ENCODE measurements at regions not wholly inside any gene's neighbourhood (a gene's known extent, or its start where the extent isn't known, plus 50 kb on each side); places are given as distances from the start of the nearest gene placed in this dataset.

DNA sequence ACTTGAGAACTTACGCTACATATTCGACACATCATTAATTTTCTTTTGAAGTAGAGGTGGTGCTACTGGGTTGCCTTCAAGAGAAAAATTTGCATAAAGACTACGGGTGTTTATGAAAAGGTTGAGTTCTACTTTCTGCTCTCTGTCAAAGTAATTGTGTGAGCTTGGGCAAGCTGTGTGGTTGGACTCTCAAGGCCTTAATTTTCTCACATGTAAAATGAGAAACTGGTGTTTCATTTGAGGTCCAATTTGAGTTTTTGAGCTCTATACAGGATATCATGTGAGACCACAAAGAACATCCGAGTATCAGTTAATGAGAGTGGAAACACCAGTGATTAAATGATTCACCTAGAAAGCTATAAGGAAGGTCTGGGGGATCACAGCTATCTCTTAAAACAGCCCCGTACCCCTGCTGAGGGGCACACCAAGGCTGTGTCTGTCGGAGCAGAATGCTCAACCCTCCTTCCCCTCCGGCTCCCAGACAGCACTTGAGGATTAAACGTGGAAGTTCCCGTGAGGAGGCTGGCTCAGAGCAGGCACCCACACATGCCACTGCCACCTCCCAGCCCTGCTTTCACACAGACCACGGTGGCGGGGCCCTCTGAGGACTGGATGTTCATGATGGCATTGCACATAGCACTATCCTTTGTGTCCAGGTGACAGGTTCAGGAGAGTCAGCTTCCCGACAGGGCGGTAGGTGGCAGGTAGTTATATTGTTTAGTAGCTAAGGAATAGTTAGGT lies 191.8 kb downstream of the RNF144A start (continued):
- TF ChIP-seq, protein P1, sequence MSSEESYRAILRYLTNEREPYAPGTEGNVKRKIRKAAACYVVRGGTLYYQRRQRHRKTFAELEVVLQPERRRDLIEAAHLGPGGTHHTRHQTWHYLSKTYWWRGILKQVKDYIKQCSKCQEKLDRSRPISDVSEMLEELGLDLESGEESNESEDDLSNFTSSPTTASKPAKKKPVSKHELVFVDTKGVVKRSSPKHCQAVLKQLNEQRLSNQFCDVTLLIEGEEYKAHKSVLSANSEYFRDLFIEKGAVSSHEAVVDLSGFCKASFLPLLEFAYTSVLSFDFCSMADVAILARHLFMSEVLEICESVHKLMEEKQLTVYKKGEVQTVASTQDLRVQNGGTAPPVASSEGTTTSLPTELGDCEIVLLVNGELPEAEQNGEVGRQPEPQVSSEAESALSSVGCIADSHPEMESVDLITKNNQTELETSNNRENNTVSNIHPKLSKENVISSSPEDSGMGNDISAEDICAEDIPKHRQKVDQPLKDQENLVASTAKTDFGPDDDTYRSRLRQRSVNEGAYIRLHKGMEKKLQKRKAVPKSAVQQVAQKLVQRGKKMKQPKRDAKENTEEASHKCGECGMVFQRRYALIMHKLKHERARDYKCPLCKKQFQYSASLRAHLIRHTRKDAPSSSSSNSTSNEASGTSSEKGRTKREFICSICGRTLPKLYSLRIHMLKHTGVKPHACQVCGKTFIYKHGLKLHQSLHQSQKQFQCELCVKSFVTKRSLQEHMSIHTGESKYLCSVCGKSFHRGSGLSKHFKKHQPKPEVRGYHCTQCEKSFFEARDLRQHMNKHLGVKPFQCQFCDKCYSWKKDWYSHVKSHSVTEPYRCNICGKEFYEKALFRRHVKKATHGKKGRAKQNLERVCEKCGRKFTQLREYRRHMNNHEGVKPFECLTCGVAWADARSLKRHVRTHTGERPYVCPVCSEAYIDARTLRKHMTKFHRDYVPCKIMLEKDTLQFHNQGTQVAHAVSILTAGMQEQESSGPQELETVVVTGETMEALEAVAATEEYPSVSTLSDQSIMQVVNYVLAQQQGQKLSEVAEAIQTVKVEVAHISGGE (tag by site-specific recombination; conservative IDR thresholded peaks at IDR 0.05; ENCODE audit: low read depth) = no peak
- TF ChIP-seq BCL11B (tag by site-specific recombination; IDR thresholded peaks at IDR 0.05; ENCODE audit: low read depth) (no peak), ZNF354C (tag by site-specific recombination; IDR thresholded peaks at IDR 0.05; ENCODE audit: borderline replicate concordance, low read depth) (no peak)
- TF ChIP-seq, protein P2, sequence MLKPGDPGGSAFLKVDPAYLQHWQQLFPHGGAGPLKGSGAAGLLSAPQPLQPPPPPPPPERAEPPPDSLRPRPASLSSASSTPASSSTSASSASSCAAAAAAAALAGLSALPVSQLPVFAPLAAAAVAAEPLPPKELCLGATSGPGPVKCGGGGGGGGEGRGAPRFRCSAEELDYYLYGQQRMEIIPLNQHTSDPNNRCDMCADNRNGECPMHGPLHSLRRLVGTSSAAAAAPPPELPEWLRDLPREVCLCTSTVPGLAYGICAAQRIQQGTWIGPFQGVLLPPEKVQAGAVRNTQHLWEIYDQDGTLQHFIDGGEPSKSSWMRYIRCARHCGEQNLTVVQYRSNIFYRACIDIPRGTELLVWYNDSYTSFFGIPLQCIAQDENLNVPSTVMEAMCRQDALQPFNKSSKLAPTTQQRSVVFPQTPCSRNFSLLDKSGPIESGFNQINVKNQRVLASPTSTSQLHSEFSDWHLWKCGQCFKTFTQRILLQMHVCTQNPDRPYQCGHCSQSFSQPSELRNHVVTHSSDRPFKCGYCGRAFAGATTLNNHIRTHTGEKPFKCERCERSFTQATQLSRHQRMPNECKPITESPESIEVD (tag by site-specific recombination; IDR thresholded peaks at IDR 0.05) = no peak

DNA sequence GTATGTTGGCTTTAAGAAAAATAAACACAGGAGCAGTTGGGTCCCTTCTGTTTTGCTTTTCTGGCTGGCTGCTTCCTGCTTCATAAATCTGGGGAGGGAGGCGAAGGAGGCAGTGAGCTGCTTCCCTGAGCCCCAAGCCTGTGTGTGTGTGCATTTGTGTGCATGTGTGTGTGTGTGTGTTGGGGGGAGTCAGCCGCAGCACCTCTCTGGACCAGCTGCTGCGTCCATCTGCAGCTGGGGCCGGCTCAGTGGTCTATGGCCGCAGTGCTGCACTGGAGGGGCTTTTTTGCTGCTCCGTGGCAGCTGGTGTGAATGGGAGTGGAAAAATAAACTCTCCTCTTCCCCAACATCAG lies 192.3 kb downstream of the RNF144A start:
- POLR2A ChIA-PET = no interaction called here
- TF ChIP-seq ZNF24 (tag by site-specific recombination; IDR thresholded peaks at IDR 0.05) = no peak
- no peaks in the 10 kb centered on the region for H3K4me1 ChIP-seq (ENCODE audit: control insufficient read depth, insufficient read depth, low read length)
- no peaks in the 10 kb centered on the region; the same call in 1 of the 2 replicates for H3K9me3 ChIP-seq (ENCODE audit: control insufficient read depth, insufficient read depth, low read depth, low read length)
- H3K36me3 ChIP-seq (ENCODE audit: control insufficient read depth in 2 of 2, insufficient read depth in 1 of 2, low read length in 2 of 2) = no peaks in the 10 kb centered on the region
- no peak overlapping the region for H3K27ac ChIP-seq (ENCODE audit: extremely low read depth, low read depth, low read length)
- no peak overlapping the region for H3K4me3 ChIP-seq (ENCODE audit: low read depth, low read length)
- CTCF ChIA-PET = interaction anchor here (0.6 to 0.8 kb wide), 2 partner anchors 9 to 217 kb away, joined by 3 read pairs; no protein-coding TSS in a partner anchor

DNA sequence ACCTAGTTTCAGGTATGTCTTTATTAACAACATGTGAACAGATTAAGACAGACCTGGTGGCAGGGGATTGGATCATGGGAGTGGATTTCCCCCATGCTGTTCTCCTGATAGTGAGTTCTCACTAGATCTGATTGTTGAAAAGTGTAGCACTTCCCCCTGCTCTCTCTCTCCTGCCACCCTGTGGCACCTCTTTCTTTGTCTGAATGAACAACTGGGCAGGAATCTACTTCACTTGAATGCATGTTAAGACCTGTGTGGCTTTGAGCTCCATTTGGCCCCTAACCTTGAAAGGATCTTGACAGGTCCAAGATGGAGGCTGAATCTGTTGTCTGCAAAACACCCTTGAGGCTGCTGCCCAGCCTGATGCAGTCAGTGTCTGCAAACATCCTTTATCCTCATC lies 194.4 kb downstream of the RNF144A start:
- CTCF ChIA-PET = interaction anchor here (0.7 to 1.5 kb wide), 3 partner anchors 14 to 1597 kb away, joined by 3 to 5 read pairs (median 3); no protein-coding TSS in a partner anchor
- TF ChIP-seq, protein P1 (tag by site-specific recombination; conservative IDR thresholded peaks at IDR 0.05; ENCODE audit: low read depth) = no peak
- TF ChIP-seq ZNF19 (tag by site-specific recombination; IDR thresholded peaks at IDR 0.05; ENCODE audit: low read depth) = no peak
- POLR2A ChIA-PET = no interaction called here
- Histone ChIP-seq H3K27ac (ENCODE audit: extremely low read depth, low read depth, low read length) (no peak overlapping the region), H3K36me3 (ENCODE audit: control insufficient read depth in 2 of 2, insufficient read depth in 1 of 2, low read length in 2 of 2) (no peaks in the 10 kb centered on the region), H3K9me3 (ENCODE audit: control insufficient read depth, insufficient read depth, low read depth, low read length) (no peaks in the 10 kb centered on the region; the same call in 1 of the 2 replicates), H3K4me1 (ENCODE audit: control insufficient read depth, insufficient read depth, low read length) (no peaks in the 10 kb centered on the region), H3K4me3 (ENCODE audit: low read depth, low read length) (no peak overlapping the region)

GRCh38 chr2:7115364-7115763 lies 198.2 kb downstream of the RNF144A start:
- ChIA-PET POLR2A (no interaction called here), CTCF (interaction anchor here (1.2 to 1.8 kb wide), 3 partner anchors 12 to 87 kb away, joined by 3 to 7 read pairs (median 5); no protein-coding TSS in a partner anchor)
- Histone ChIP-seq H3K9me3 (ENCODE audit: control insufficient read depth, insufficient read depth, low read depth, low read length) (no peaks in the 10 kb centered on the region; the same call in 1 of the 2 replicates), H3K27ac (ENCODE audit: extremely low read depth, low read depth, low read length) (no peak overlapping the region), H3K36me3 (ENCODE audit: control insufficient read depth in 2 of 2, insufficient read depth in 1 of 2, low read length in 2 of 2) (no peaks in the 10 kb centered on the region), H3K4me3 (ENCODE audit: low read depth, low read length) (no peak overlapping the region), H3K4me1 (ENCODE audit: control insufficient read depth, insufficient read depth, low read length) (no peaks in the 10 kb centered on the region)
- no peak for TF ChIP-seq ZNF677 (tag by site-specific recombination; IDR thresholded peaks at IDR 0.05)
- no peak for TF ChIP-seq ZNF473 (tag by site-specific recombination; IDR thresholded peaks at IDR 0.05)
- TF ChIP-seq ZNF416 (tag by site-specific recombination; IDR thresholded peaks at IDR 0.05) = no peak
- TF ChIP-seq PRDM1 (tag by site-specific recombination; IDR thresholded peaks at IDR 0.05) = no peak
- no peak for TF ChIP-seq ZNF266 (tag by site-specific recombination; IDR thresholded peaks at IDR 0.05; ENCODE audit: low read depth)
- no peak for TF ChIP-seq ZBTB48 (tag by site-specific recombination; IDR thresholded peaks at IDR 0.05)
- TF ChIP-seq ZNF777 (tag by site-specific recombination; IDR thresholded peaks at IDR 0.05; ENCODE audit: borderline replicate concordance) = no peak
- TF ChIP-seq ZNF776 (tag by site-specific recombination; IDR thresholded peaks at IDR 0.05; ENCODE audit: borderline replicate concordance) = no peak
- TF ChIP-seq GLI4 (tag by site-specific recombination; IDR thresholded peaks at IDR 0.05) = no peak
- no peak for TF ChIP-seq ZBTB7A (tag by site-specific recombination; IDR thresholded peaks at IDR 0.05; ENCODE audit: low read depth)
